Fibroblast of upper back skin (primary cell): ENCODE measurements at regions not wholly inside any gene's neighbourhood (a gene's known extent, or its start where the extent isn't known, plus 50 kb on each side); places are given as distances from the start of the nearest gene placed in this dataset.

Experiments used
- DNase-seq: peaks from one replicate; pipeline ENCODE4 v3.0.0-alpha.2; 2013

GRCh38 chr6:37555040-37555781 lies 55.5 kb upstream of the CCDC167 start:
- DNase-seq, result no peak

DNA sequence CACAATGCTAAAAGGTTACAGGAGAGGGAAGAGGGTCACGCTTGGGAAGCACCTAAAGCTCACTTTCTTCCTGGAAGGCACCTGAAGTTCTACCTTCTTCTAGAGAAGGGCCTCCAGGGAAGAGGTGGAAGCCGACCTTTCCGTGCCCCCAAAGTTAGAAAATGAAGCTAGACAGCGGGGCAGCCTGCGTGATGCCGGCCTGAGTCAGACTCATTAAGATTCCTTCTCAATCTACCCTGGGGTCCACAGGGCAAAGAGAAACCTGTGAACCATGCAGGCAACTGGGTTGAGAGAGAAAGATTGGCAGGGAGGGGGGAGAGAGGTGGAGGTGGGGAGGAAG lies 54.8 kb upstream of the CCDC167 start:
- peak; percentile 66 for DNase-seq

DNA sequence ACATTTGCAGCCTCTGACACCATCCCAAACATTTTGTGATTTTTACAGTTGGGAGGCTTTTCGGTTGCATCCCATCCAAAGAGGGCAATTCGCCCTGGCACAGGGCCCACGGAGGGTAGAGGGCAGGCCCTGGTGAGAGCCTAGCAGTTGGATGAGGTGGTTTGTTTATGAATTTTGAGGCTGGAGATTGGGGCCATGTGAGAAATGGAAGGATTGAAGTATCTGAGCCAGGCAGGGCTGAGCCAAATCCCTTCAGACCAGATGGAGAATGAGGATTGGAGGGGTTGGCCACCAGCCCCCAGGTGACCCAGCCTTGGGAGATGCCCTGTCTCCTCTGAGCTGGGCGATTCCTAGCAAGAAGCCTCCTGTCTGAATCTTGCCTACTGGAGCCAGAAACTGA lies 52.6 kb upstream of the CCDC167 start:
- DNase-seq, result no peak

- no peak for DNase-seq
Observed at GRCh38 chr6:37551867-37552266, 52.2 kb upstream of the CCDC167 start.

DNA sequence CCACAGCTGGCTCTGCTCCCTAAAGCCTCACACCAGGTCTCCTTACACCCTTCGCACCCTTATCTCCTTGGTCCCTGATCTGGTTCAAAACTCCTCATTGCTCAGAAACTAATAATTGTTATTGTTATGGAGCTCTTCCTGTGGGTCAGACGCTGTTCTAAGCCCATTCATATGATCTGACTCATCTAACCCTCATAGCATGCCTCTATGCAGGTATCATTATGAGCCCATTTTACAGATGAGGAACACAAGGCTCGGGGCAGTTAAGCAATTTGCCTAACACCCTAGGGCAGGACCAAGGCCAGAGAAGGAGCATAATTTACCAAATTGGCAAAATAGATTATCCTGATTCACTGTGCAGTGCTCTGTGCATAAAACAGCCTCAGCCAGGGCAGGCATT lies 51.8 kb upstream of the CCDC167 start:
- no peak for DNase-seq

DNA sequence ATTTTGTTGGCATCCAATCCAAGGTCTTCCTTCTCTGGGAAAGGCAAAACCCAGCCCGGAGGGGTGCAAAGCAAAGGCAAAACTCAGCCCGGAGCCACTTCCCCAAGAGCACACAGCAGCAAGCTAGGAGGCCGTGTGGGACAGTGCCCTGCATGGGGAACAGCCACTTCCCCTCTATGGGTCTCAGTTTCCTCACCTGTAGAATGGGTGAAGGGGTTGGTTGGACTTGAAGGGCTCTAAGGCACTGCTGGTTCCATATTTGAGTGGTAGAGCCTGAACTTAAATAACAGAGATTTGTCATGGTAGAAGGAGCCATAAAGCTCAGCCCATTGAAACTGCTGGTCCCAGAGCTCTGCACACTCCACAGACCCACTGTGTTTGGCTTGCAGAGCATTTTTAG lies 51.3 kb upstream of the CCDC167 start:
- no peak for DNase-seq

- DNase-seq, result peak; percentile 28
Observed at GRCh38 chr6:37550191-37550831, 50.6 kb upstream of the CCDC167 start.

- DNase-seq, result no peak
Observed at GRCh38 chr6:37549558-37549957, 49.9 kb upstream of the CCDC167 start.
